Neuronal stem cell (in vitro differentiated cells): ENCODE measurements at regions not wholly inside any gene's neighbourhood (a gene's known extent, or its start where the extent isn't known, plus 50 kb on each side); places are given as distances from the start of the nearest gene placed in this dataset.
A peak's percentile ranks its signal among the peaks of the same experiment; 100 is the strongest.
"Not testable (repeated sequence)": the region's sequence is repeated elsewhere in the genome, so short reads cannot be mapped to it uniquely, and the experiment has no call there.

Source experiments
- DNase-seq: peaks from one replicate; pipeline ENCODE4 v3.0.0-alpha.2; 2013; ENCODE audit warnings: low spot score
- H2AFZ ChIP-seq: one replicate; pipeline ENCODE4 v1.6.1; 2013; ENCODE audit warnings: mild to moderate bottlenecking, low read length, inconsistent platforms
- H2AK5ac ChIP-seq: 2 replicates; pipeline ENCODE4 v1.6.1; 2013; ENCODE audit warnings: low read depth, mild to moderate bottlenecking, inconsistent platforms, low read length, moderate library complexity, mixed read lengths
- H2BK120ac ChIP-seq: 2 replicates; pipeline ENCODE4 v1.6.1; 2013; ENCODE audit warnings: low read depth, mild to moderate bottlenecking, inconsistent platforms, low read length, moderate library complexity, mixed read lengths
- H2BK12ac ChIP-seq: one replicate; pipeline ENCODE4 v1.6.1; 2013; ENCODE audit warnings: low read length, inconsistent platforms
- H2BK15ac ChIP-seq: 2 replicates; pipeline ENCODE4 v1.6.1; 2013; ENCODE audit warnings: mild to moderate bottlenecking, low read length, inconsistent platforms, mixed read lengths
- H2BK5ac ChIP-seq: one replicate; pipeline ENCODE4 v1.6.1; 2013; ENCODE audit warnings: inconsistent platforms, mild to moderate bottlenecking, low read length, moderate library complexity
- H3K14ac ChIP-seq: one replicate; pipeline ENCODE4 v1.6.1; 2013; ENCODE audit warnings: low read length, inconsistent platforms
- H3K18ac ChIP-seq: 2 replicates; pipeline ENCODE4 v1.6.1; 2013; ENCODE audit warnings: low read length, inconsistent platforms
- H3K23ac ChIP-seq: 2 replicates; pipeline ENCODE4 v1.6.1; 2013; ENCODE audit warnings: low read depth, mild to moderate bottlenecking, mixed read lengths, low read length, inconsistent platforms; ENCODE audit not compliant: poor library complexity
- H3K27ac ChIP-seq: replicated peaks from 3 replicates; pipeline ENCODE4 v1.5.1; 2013; ENCODE audit warnings: low read length, inconsistent platforms
- H3K27me3 ChIP-seq, 3 experiments: 2 replicates each; pipeline ENCODE4 v1.6.1; 2013; ENCODE audit warnings: low read length in 3 of 3, mild to moderate bottlenecking in 2 of 3, inconsistent platforms in 1 of 3, low read depth in 1 of 3, mixed read lengths in 1 of 3, moderate library complexity in 1 of 3; ENCODE audit not compliant: control insufficient read depth in 3 of 3, insufficient read depth in 3 of 3
- H3K36me3 ChIP-seq, 2 donors: replicated peaks in 1 of 2; 2 replicates each; pipeline ENCODE4 v1.6.1; 2013; ENCODE audit warnings: low read length in 2 of 2; ENCODE audit not compliant: control insufficient read depth in 2 of 2, insufficient read depth in 2 of 2
- H3K4ac ChIP-seq: 2 replicates; pipeline ENCODE4 v1.6.1; 2013; ENCODE audit warnings: inconsistent platforms, mild to moderate bottlenecking, low read length, moderate library complexity
- H3K4me1 ChIP-seq, 2 donors: 1 replicate in 1 of 2; 2 replicates in 1 of 2; pipeline ENCODE4 v1.6.1; 2013; ENCODE audit warnings: low read length in 2 of 2, low read depth in 1 of 2; ENCODE audit not compliant: control insufficient read depth in 2 of 2, insufficient read depth in 1 of 2
- H3K4me2 ChIP-seq: one replicate; pipeline ENCODE4 v1.6.1; 2013; ENCODE audit warnings: mild to moderate bottlenecking, low read length, inconsistent platforms; ENCODE audit not compliant: insufficient read depth, poor library complexity, severe bottlenecking
- H3K4me3 ChIP-seq, 2 donors: 2 replicates each; pipeline ENCODE4 v1.5.1; 2013; ENCODE audit warnings: low read length in 2 of 2, mild to moderate bottlenecking in 2 of 2, inconsistent platforms in 1 of 2, moderate library complexity in 1 of 2
- H3K79me1 ChIP-seq: one replicate; pipeline ENCODE4 v1.6.1; 2013; ENCODE audit warnings: low read depth, mild to moderate bottlenecking, inconsistent platforms, low read length, moderate library complexity
- H3K9ac ChIP-seq: one replicate; pipeline ENCODE4 v1.6.1; 2013; ENCODE audit warnings: mild to moderate bottlenecking, low read depth, low read length, inconsistent platforms; ENCODE audit not compliant: poor library complexity
- H3K9me3 ChIP-seq, 2 donors: replicated peaks in 1 of 2; 2 replicates each; pipeline versions ENCODE3 to v1.6.1; 2013; ENCODE audit warnings: low read length in 2 of 2, mild to moderate bottlenecking in 2 of 2, inconsistent platforms in 1 of 2, low read depth in 1 of 2, mixed read lengths in 1 of 2, moderate library complexity in 1 of 2; ENCODE audit not compliant: control insufficient read depth in 2 of 2, insufficient read depth in 1 of 2
- H4K8ac ChIP-seq: one replicate; pipeline ENCODE4 v1.6.1; 2013; ENCODE audit warnings: low read depth, mild to moderate bottlenecking, inconsistent platforms, low read length, moderate library complexity
- H4K91ac ChIP-seq: one replicate; pipeline ENCODE4 v1.6.1; 2013; ENCODE audit warnings: low read length, low read depth, mild to moderate bottlenecking, inconsistent platforms; ENCODE audit not compliant: poor library complexity
- WGBS, 2 donors: extraction: QIAGEN DNeasy Blood & Tissue Kit; methylation state at CpG; one replicate each; pipeline ENCODE4 v1.1.7; 2013; ENCODE audit warnings: missing lambda C conversion rate in 2 of 2, mixed read lengths in 1 of 2; ENCODE audit not compliant: insufficient read length in 2 of 2, insufficient replicate concordance in 1 of 2; ENCODE audit errors: extremely low coverage in 2 of 2; 5-methylcytosine and 5-hydroxymethylcytosine counted together

- not testable (repeated sequence) for H3K36me3 ChIP-seq, H3K9me3 ChIP-seq, H3K4me3 ChIP-seq, H3K27me3 ChIP-seq, H2BK120ac ChIP-seq, H4K91ac ChIP-seq, H3K23ac ChIP-seq, H2BK12ac ChIP-seq, H3K9ac ChIP-seq, DNase-seq, H2AFZ ChIP-seq, H3K4me2 ChIP-seq, H3K18ac ChIP-seq, H4K8ac ChIP-seq, H2AK5ac ChIP-seq, H2BK5ac ChIP-seq, H3K14ac ChIP-seq, H3K27ac ChIP-seq, H2BK15ac ChIP-seq, H3K79me1 ChIP-seq, H3K4ac ChIP-seq
- WGBS, 2 donors = no CpG with 5 or more reads among the region's 8 CpGs
- peaks cover 12 to 20% of the 10 kb centered on the region in 2 donors for H3K4me1 ChIP-seq
Measured at GRCh38 chr10:33771856-33772255, 437.4 kb upstream of the NRP1 start.

GRCh38 chr10:33764694-33765185, 430.3 kb upstream of the NRP1 start:
- no peak overlapping the region for H3K14ac ChIP-seq
- no peak overlapping the region for H2BK120ac ChIP-seq
- no peak overlapping the region for H2AFZ ChIP-seq
- no peak overlapping the region for H3K4me2 ChIP-seq
- H2BK12ac ChIP-seq = no peak overlapping the region
- H2AK5ac ChIP-seq = no peak overlapping the region
- no peaks in the 10 kb centered on the region for H3K27me3 ChIP-seq
- no peak overlapping the region for H2BK15ac ChIP-seq
- WGBS, 2 donors = no CpG with 5 or more reads among the region's 1 CpG
- no peak overlapping the region for H3K18ac ChIP-seq
- peaks cover 0 to 9% of the 10 kb centered on the region in 2 donors for H3K9me3 ChIP-seq
- DNase-seq = no peak
- H2BK5ac ChIP-seq = no peak overlapping the region
- H3K4me1 ChIP-seq = peaks cover 3 to 7% of the 10 kb centered on the region in 2 donors
- H3K23ac ChIP-seq = no peak overlapping the region
- H3K27ac ChIP-seq = no peak overlapping the region
- H3K9ac ChIP-seq = no peak overlapping the region
- no peaks in the 10 kb centered on the region for H3K79me1 ChIP-seq
- H3K4ac ChIP-seq = no peak overlapping the region
- H4K8ac ChIP-seq = no peak overlapping the region
- H4K91ac ChIP-seq = no peak overlapping the region
- H3K4me3 ChIP-seq = no peak overlapping the region
- H3K36me3 ChIP-seq = no peaks in the 10 kb centered on the region

- Histone ChIP-seq H2AFZ (peak overlapping the region; percentile 51), H3K4me1 (peaks cover 3 to 7% of the 10 kb centered on the region in 2 donors), H3K27ac (no peak overlapping the region), H4K91ac (no peak overlapping the region), H2BK12ac (no peak overlapping the region), H3K18ac (no peak overlapping the region), H2AK5ac (no peak overlapping the region), H3K4me2 (no peak overlapping the region), H3K9ac (no peak overlapping the region), H3K14ac (no peak overlapping the region), H2BK15ac (no peak overlapping the region), H3K4ac (no peak overlapping the region), H3K79me1 (no peaks in the 10 kb centered on the region), H4K8ac (no peak overlapping the region), H3K4me3 (no peak overlapping the region), H2BK120ac (no peak overlapping the region), H2BK5ac (no peak overlapping the region), H3K23ac (no peak overlapping the region), H3K36me3 (no peaks in the 10 kb centered on the region), H3K9me3 (peaks cover 0 to 7% of the 10 kb centered on the region in 2 donors), H3K27me3 (no peaks in the 10 kb centered on the region)
- DNase-seq = no peak
- WGBS, 2 donors = no CpG with 5 or more reads among the region's 12 CpGs
Measured at GRCh38 chr10:33760056-33760943, 425.8 kb upstream of the NRP1 start.

GRCh38 chr10:33759191-33759590, 424.7 kb upstream of the NRP1 start:
- Histone ChIP-seq H2AK5ac (no peak overlapping the region), H3K36me3 (no peaks in the 10 kb centered on the region), H3K4me1 (peaks cover 3 to 7% of the 10 kb centered on the region in 2 donors), H2AFZ (no peak overlapping the region), H3K14ac (no peak overlapping the region), H2BK12ac (no peak overlapping the region), H2BK5ac (no peak overlapping the region), H3K4me2 (no peak overlapping the region), H3K4me3 (no peak overlapping the region), H2BK120ac (no peak overlapping the region), H2BK15ac (no peak overlapping the region), H3K27me3 (no peaks in the 10 kb centered on the region), H3K18ac (no peak overlapping the region), H3K9ac (no peak overlapping the region), H3K9me3 (peaks cover 0 to 7% of the 10 kb centered on the region in 2 donors), H3K4ac (no peak overlapping the region), H3K27ac (no peak overlapping the region), H4K8ac (no peak overlapping the region), H4K91ac (no peak overlapping the region), H3K79me1 (no peaks in the 10 kb centered on the region), H3K23ac (no peak overlapping the region)
- no CpG with 5 or more reads among the region's 5 CpGs for WGBS, 2 donors
- no peak for DNase-seq
